ENCODE measurements at regions not wholly inside any gene's neighbourhood (a gene's known extent, or its start where the extent isn't known, plus 50 kb on each side); places are given as distances from the start of the nearest gene placed in this dataset.

GRCh38 chr2:15868704-15869103 lies 71.6 kb upstream of the MYCN start:
- no peak for TF ChIP-seq POLR2A (IDR thresholded peaks at IDR 0.05)
- TF ChIP-seq, protein P1, sequence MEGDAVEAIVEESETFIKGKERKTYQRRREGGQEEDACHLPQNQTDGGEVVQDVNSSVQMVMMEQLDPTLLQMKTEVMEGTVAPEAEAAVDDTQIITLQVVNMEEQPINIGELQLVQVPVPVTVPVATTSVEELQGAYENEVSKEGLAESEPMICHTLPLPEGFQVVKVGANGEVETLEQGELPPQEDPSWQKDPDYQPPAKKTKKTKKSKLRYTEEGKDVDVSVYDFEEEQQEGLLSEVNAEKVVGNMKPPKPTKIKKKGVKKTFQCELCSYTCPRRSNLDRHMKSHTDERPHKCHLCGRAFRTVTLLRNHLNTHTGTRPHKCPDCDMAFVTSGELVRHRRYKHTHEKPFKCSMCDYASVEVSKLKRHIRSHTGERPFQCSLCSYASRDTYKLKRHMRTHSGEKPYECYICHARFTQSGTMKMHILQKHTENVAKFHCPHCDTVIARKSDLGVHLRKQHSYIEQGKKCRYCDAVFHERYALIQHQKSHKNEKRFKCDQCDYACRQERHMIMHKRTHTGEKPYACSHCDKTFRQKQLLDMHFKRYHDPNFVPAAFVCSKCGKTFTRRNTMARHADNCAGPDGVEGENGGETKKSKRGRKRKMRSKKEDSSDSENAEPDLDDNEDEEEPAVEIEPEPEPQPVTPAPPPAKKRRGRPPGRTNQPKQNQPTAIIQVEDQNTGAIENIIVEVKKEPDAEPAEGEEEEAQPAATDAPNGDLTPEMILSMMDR (IDR thresholded peaks at IDR 0.05 in 8 of 11, conservative IDR thresholded peaks at IDR 0.05 in 3 of 11): no peak

All from spleen (tissue), 7 donors.